GF-D8 (cell line): ENCODE measurements at regions not wholly inside any gene's neighbourhood (a gene's known extent, or its start where the extent isn't known, plus 50 kb on each side); places are given as distances from the start of the nearest gene placed in this dataset.

Experiments used
- DNase-seq: peaks from one replicate; lab custom pipeline; 2025; lab: John Stamatoyannopoulos, UW

GRCh38 chr13:31049083-31049482 is 112.6 kb downstream of the HSPH1 start:
- no peak for DNase-seq

DNA sequence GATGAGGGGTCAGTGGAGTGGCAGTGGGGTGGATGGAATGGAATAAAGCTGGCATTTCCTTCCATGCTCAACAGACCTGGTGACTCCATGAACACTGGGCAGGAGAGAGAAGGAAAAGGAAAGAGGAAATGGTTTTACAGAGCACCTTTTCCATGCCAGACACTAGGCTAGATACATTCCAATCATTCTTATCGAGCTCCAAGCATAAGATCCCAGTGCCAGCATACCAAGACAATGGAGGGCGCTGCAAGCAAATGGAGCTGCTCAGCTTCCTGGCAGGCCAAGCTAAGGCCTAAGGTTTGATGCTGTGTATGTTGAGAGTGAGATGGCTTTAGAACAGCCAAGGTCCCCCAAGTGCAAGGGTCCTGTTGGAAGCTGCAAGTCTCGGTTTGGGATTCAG is 113.2 kb downstream of the HSPH1 start:
- DNase-seq: no peak

DNA sequence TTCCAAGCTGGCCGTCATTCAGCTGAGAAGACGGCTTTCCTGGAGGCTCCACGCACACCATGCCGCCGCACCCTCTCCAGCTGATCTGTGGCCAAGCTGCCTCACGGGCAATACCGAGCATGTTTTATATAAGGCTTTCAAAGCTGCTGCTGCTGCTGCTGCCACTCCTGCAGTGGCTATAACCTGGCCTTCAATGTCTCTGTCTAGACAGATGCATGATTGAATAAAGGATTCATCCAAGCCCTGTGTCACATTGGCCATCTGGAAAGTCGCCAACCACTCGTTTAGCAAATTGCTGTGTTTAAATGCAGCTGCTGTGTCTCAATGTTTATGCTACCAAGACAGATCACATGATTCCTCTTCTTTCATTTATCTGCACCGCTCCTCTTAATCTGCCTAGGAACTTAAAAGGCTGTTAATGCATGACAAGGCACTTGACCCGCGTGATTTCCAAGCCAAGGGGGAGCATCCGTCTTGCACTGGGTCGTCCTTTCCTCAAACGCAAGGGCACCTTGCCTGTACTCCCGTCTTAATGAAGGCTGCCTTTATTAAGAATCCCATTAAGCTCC is 114.3 kb downstream of the TEX26 start:
- no peak for DNase-seq

DNA sequence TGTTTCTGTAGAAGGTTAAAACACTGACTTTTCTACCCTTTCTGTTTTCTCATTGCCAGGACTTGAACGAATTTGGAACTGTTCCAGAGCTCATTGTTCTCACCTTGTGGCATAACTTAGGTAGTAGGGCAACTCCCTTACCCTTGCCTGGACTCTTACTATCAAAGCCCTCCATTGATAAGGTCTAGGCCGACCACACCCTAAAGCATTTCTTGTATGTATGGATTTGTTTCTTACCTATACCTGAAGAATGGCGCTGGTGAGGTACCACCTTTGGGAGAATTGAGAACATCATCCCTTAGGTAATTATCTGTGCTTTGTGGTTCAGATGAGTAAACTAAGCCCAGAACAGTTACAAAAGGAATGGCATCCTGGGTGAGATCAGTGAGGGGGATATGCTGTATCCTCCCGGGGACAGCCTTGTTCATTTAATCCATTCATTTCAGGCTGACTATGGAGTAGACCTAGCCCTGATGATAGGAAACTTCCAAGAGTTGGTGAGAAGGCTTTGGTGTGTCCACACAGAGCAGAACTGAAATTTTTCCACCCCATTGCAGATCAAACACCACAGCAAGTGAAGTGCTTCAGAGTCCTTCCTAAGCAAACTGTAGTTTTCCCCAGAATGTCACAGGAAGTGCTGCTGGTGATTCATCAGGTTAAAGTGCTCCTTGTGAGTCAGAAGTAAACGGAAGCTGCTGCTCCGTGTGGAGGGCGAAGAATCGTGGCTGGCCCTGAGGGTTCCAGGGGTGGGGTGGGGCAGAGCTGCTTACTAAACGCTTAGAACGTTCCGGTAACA is 113.0 kb downstream of the TEX26 start:
- peak; percentile 24 for DNase-seq

- no peak for DNase-seq
Observed at GRCh38 chr13:31044364-31045285, 112.2 kb downstream of the TEX26 start.

- no peak for DNase-seq
Observed at GRCh38 chr13:31043957-31044356, 111.5 kb downstream of the TEX26 start.

DNA sequence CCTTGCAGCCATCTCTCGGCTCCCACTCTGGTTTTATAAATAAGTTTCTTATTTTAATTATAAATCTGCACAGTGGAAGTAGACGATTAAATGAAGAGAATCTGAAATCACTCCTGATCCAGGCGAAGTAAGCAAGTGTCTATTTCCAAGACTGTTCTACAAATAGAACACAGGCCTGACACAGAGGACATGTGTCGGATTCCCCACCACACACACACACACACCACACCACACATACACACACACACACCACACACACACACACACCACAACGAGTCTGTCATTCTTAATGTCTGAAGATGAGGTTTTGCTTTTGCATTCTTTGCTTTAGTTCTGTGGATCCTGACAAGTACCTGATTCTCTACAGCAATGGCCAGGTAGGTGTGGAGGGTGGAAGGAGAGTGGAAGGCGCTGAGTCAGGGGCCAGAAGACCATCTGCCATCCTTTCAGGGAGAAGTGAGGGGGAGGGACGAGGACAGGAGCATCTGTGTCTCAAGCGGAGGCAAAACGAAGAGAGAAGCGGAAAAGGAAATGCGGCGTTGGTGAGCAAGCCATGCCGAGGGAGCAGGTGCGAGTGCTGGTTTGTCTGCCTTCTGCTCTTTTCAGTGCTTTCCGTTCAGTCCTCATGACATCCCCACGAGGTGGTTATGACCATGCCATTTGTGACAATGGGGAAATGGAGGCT is 110.2 kb downstream of the TEX26 start:
- DNase-seq: no peak

GRCh38 chr13:31042049-31042448 is 109.6 kb downstream of the TEX26 start:
- DNase-seq: no peak

DNA sequence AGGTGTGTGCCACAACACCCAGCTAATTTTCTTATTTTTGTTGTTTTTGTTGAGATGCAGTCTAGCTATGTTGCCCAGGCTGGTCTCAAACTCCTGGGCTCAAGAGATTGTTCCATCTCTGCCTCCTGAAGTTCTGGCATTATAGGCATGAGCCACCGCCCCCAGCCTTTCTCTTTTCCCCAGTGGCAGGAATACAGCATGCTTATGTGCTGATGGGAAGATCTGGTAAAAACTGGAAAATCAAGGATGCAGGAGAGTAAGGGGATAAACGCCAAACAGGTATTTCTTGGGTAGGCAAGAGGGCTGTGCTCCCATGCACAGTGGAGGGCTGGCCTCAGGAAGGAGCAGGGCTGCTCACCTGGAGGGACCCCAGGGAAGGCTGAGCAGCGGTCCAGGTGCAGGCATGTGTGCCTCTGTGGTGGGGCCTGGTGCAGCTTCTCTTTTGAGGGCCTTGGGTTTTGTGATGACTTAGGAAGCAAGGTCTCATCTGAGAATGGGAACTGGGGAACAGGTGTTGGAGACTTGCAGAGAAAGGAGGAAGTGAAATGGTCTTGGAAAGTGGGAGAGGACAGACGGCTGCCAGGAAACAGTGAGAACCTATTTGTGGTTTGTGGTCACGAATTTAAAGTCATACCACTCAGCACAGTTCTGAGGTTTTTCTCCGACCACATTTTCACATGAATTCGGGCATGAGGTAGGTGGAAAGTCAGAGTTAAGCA is 106.5 kb downstream of the TEX26 start:
- DNase-seq: peak; percentile 96

DNA sequence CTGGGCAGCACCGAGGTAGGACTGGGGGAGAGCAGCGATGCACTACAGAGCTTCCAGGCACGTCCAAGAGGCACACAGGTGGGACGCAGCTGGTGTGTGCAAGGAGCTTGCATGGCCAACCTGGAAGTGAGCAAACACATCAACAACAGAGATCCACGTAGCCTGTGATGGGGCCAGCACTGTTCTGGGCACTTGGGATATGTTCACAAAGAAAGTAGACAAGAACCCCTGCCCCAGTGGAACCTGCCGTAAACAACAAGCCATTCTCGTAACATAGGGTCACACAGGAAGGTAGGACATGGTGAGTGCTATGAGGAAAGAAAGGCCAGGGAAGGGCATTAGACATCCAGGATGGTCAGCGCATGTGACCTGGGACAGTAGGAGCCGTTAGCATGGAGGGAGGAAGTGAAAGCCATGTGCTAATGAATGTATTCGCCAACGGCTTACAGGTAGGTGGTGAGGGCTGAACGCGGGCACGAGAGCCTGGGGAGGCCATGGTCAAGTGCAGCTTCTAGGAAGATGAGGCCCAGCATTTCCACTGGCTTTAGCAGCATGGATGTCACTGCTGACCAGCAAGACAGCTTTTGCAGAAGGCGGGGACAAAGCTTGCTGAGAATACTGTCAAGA is 105.5 kb downstream of the TEX26 start:
- no peak for DNase-seq

DNA sequence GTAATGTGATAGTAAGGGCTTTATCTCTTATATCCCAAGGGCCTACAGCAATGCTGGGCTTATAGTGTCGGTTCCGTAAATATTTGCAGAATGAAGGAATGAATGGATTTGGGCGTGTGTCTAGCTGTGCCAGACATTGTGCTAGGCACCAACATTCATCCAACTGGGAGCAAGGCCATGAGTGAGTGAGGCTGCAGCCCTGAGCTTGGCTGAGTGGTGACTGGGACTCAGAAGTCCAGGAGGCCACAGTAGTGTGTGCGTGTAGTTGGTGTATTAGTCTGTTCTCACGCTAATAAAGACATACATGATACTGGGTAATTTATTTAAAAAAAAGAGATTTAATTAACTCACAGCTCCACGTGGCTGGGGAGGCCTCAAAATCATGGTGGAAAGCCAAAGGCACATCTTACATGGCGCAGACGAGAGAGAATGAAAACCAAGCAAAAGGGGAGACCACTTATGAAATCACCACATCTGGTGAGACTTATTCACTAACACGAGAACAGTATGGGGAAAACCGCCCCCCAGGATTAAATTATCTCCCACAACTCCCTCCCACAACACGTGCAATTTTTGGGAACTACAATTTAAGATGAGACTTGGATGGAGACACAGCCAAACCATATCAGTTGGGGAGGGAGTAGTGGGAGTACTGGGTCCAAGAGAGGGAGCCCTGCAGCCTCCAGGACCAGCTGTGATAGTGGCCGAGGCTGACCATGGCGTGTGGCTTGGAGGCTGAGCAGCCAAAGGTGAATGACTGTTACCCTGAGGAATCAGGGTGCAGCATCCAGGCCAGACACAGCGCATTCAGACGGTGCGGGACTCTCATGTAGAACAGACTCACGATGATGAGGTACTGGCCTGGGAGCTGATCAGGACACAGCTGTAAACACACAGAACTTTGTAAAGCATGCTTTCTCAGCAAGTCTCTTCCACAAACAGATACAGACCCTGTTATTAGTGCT is 104.6 kb downstream of the TEX26 start:
- peak; percentile 77 for DNase-seq

- DNase-seq: no peak
Observed at GRCh38 chr13:31035185-31035965, 102.9 kb downstream of the TEX26 start.

DNA sequence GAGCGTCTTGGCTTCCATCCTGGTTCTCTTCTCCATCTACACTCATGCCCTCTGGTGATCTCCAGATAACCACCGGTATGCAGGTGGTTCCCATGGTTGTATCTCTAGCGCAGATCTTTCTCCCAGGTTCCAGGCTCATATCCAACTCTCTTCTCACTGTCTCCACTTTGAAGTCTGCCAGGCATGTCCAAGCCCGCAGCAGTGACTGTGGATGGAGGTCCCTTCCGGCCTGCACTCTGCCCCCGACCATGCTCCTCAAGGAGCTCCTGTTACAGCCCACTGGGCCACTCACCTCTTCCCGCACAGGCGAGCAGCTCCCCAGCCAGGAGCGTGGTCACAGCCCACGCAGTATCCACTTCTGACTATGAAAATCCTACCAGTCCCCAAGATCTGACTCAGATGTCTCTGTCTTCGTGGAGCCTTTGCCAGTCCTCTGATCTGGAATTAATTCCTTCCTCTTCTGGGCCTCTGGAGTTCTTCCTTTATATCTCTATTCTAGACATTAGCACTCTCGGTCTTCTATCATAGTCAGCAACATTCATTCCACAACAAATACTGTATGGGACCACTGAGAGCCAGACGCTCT is 100.2 kb downstream of the TEX26 start:
- no peak for DNase-seq

- DNase-seq: no peak
Observed at GRCh38 chr13:31031482-31031881, 99.0 kb downstream of the TEX26 start.

DNA sequence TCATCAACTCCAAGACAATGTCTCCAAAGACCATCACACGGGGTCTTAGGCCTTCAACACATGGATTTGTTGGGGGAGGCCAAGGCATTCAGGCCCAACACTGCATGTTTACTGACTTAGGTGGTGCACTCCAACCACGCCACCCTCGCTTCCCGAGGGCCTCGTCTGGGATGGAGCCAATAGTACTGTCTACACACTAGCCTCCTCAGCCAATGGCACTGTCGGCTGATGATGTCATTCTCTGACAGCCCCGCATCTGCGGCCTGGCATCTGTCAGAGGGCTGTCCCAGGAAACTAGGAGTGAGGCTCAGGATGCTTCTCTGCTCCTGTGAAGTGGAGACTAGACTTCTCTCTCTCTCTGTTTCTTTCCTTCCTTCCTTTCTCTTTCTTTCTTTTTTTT is 96.6 kb downstream of the TEX26 start:
- no peak for DNase-seq

GRCh38 chr13:31027136-31027535 is 94.7 kb downstream of the TEX26 start:
- DNase-seq: no peak
